Prostate gland (tissue), 2 donors: ENCODE measurements at regions not wholly inside any gene's neighbourhood (a gene's known extent, or its start where the extent isn't known, plus 50 kb on each side); places are given as distances from the start of the nearest gene placed in this dataset.

Experiments
- DNase-seq: peaks from one replicate; pipeline ENCODE4 v3.0.0-alpha.2; 2019; ENCODE audit warnings: low spot score
- H3K27ac ChIP-seq, 2 donors: fragments of 200-600 bp; sonication (generic); 2 replicates each; pipeline ENCODE4 v1.5.1; 2017 to 2019
- H3K27me3 ChIP-seq: fragments of 200-600 bp; sonication (generic); replicated peaks from 2 replicates; pipeline ENCODE4 v1.5.1; 2019; ENCODE audit not compliant: insufficient read depth
- H3K36me3 ChIP-seq, 2 donors: fragments of 200-600 bp; sonication (generic); 1 replicate in 1 of 2; 2 replicates in 1 of 2; pipeline versions ENCODE4 v1.5.1 to v1.8.1; 2017 to 2019
- H3K4me1 ChIP-seq: fragments of 200-600 bp; sonication (generic); replicated peaks from 2 replicates; pipeline ENCODE4 v1.5.1; 2019
- H3K4me3 ChIP-seq, 2 donors: fragments of 200-600 bp; sonication (generic); 2 replicates each; pipeline ENCODE4 v1.5.1; 2017 to 2019
- H3K9me3 ChIP-seq: fragments of 200-600 bp; sonication (generic); 2 replicates; pipeline ENCODE4 v1.5.1; 2017
- CTCF ChIP-seq, 4 experiments: fragments of 200-600 bp in 2 of 4; fragments of 450-650 bp in 2 of 4; sonication (generic) in 2 of 4; IDR thresholded peaks; 1 replicate in 3 of 4; 2 replicates in 1 of 4; pipeline ENCODE4 v1.5.1; 2016 to 2019; ENCODE audit warnings: antibody characterized with exemption in 4 of 4, mild to moderate bottlenecking in 2 of 4, moderate library complexity in 2 of 4
- POLR2A ChIP-seq: fragments of 450-650 bp; IDR thresholded peaks from one replicate; pipeline ENCODE4 v1.6.1; 2016; ENCODE audit warnings: antibody characterized with exemption, mild to moderate bottlenecking
- POLR2AphosphoS5 ChIP-seq: sonication (generic); formaldehyde crosslinking; IDR thresholded peaks from one replicate; pipeline ENCODE4 v1.6.1; 2017; ENCODE audit warnings: antibody characterized with exemption
- WGBS: methylation state at CpG from one replicate; pipeline ENCODE4 v1.1.5; 2018; 5-methylcytosine and 5-hydroxymethylcytosine counted together
- intact Hi-C: fragments of 100-400 bp; cut with DNase I; formaldehyde crosslinking; loops from one replicate; pipeline ENCODE4 v1.14.2; 2022

DNA sequence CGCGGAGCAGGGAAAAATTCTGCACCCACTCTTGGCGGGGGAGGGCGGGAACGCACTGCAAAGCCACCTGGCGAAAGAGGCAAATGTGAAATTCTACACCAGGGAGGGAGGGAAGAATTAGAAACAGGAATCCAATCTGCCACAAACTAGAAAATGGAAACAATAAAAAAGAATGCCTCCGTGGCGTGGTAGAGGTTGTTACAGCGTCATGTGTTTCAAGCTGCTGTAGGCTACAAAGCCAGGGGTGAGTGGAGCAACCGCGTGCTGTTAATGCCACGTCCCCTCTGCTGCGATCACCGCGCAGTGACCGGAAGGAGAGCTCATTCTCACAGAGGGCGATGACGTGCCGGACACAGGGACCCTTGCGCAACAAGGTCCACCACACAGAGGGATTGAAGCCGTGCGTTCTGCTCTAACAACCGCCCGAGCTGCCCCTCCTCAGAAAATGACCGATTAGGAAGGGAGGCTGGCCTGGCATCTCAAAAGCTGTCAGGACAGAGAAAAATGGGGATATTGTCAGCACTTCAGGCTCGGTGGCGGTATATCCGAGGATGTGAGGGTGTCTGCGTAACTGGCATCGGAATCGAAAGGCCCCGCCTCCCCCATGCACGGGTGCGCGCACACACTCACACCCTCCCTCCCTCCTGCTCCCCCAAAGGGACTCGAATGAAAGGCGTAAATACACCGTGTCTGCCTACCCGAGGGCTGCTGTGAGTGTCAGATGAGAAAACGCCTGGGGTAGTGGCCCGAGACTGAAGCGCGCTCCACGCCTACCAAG lies 70.8 kb upstream of the TNRC6C start:
- Histone ChIP-seq H3K9me3 (no peaks in the 10 kb centered on the region), H3K27me3 (no peaks in the 10 kb centered on the region), H3K36me3 (no peaks in the 10 kb centered on the region), H3K27ac (peak overlapping the region in 1 of 2 donors; percentile 60), H3K4me1 (no peaks in the 10 kb centered on the region), H3K4me3 (peak overlapping the region; percentile 35 to 39)
- WGBS = 1% methylated on average over 43 of the region's 44 CpGs
- intact Hi-C loops = no loop called here
- peak; percentile 31 for TF ChIP-seq POLR2AphosphoS5
- TF ChIP-seq CTCF (IDR thresholded peaks at IDR 0.05) = no peak
- no peak for TF ChIP-seq POLR2A
- peak; percentile 29 for DNase-seq

DNA sequence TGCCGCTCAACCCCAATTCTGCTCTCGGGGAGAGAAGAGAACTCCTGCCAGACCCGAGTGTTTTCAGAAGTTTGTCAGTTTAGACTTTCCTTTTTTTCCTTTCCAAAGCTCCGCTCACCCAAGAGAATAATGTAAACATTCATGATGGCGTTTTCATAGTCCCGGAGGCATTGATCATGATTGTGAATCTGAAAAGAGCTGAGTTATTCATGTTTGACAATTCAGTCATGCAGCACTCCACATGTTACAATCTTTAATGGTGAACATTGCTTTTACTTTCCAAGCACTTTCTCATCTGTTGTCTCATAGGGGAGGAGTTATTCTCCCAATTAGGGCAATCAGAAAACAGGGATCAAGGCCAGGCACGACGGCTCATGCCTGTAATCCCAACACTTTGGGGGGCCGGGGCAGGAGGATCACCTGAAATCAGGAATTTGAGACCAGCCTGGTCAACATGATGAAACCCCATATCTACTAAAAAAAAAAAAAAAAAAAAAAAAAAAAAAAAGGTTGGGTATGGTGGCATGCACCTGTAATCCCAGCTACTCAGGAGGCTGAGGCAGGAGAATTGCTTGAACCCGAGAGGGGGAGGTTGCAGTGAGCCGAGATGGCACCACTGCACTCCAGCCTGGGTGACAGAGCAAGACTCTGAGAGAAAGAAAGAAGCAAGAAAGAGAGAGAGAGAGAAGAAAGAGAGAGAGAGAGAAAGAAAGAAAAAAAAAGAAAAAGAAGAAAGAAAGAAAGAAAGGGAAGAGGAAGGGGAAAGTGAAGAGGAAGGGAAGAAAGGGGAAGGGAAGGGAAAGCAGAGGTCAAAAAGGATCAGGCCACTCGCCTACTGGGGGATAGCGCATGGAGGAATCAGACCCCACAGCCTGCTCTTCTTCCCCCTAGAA lies 70.0 kb upstream of the TNRC6C start:
- intact Hi-C loops = no loop called here
- no peak for TF ChIP-seq POLR2A
- no peak for TF ChIP-seq CTCF (IDR thresholded peaks at IDR 0.05)
- TF ChIP-seq POLR2AphosphoS5 = no peak
- H3K4me3 ChIP-seq = peak overlapping the region; percentile 35 to 39
- H3K27ac ChIP-seq = peak overlapping the region in 1 of 2 donors; percentile 60
- 38% methylated on average over 13 of the region's 13 CpGs for WGBS
- DNase-seq = no peak
- H3K9me3 ChIP-seq = no peaks in the 10 kb centered on the region
- no peaks in the 10 kb centered on the region for H3K36me3 ChIP-seq
- H3K4me1 ChIP-seq = no peaks in the 10 kb centered on the region
- H3K27me3 ChIP-seq = no peaks in the 10 kb centered on the region

DNA sequence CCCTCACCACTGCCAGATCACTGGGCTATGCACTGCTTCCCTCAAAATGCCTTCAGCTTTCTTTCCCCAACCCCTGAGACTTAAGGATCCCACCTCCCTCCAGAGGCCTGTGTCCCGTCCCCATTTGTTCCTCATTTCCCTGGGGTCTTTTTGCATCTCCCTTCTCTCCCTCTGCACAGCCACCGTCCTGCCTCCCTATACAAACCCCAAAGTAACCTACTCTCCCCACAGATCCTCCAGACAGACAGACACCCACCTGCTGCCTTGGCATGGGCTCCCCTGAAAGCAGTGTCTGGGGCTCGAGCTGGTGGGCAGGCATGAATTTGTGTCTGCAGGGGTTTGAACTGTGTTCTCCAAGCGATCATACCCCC lies 69.4 kb upstream of the TNRC6C start:
- Histone ChIP-seq H3K4me1 (no peaks in the 10 kb centered on the region), H3K4me3 (no peak overlapping the region), H3K9me3 (no peaks in the 10 kb centered on the region), H3K36me3 (no peaks in the 10 kb centered on the region), H3K27me3 (no peaks in the 10 kb centered on the region), H3K27ac (no peak overlapping the region)
- TF ChIP-seq POLR2A = no peak
- TF ChIP-seq CTCF (IDR thresholded peaks at IDR 0.05) = no peak
- no peak for TF ChIP-seq POLR2AphosphoS5
- WGBS = 95% methylated on average over 4 of the region's 4 CpGs
- intact Hi-C loops = no loop called here
- no peak for DNase-seq

GRCh38 chr17:77889866-77890760 lies 68.4 kb upstream of the TNRC6C start:
- Histone ChIP-seq H3K27ac (no peak overlapping the region), H3K27me3 (no peaks in the 10 kb centered on the region), H3K9me3 (no peaks in the 10 kb centered on the region), H3K4me3 (no peak overlapping the region), H3K4me1 (no peaks in the 10 kb centered on the region), H3K36me3 (no peaks in the 10 kb centered on the region)
- no peak for DNase-seq
- 91% methylated on average over 27 of the region's 28 CpGs for WGBS
- intact Hi-C loops = no loop called here
- no peak for TF ChIP-seq POLR2A
- TF ChIP-seq POLR2AphosphoS5 = no peak
- TF ChIP-seq CTCF (IDR thresholded peaks at IDR 0.05) = no peak
